IPS-15b (cell line): ENCODE measurements at regions not wholly inside any gene's neighbourhood (a gene's known extent, or its start where the extent isn't known, plus 50 kb on each side); places are given as distances from the start of the nearest gene placed in this dataset.

ENCODE experiments used
- H3K27me3 ChIP-seq: one replicate; pipeline ENCODE4 v1.6.1; 2013; ENCODE audit warnings: low read length; ENCODE audit not compliant: control insufficient read depth, insufficient read depth
- H3K36me3 ChIP-seq: one replicate; pipeline ENCODE4 v1.6.1; 2013; ENCODE audit warnings: low read length; ENCODE audit not compliant: control insufficient read depth, insufficient read depth
- H3K4me1 ChIP-seq: one replicate; pipeline ENCODE4 v1.6.1; 2013; ENCODE audit warnings: mild to moderate bottlenecking, low read length; ENCODE audit not compliant: control insufficient read depth, insufficient read depth
- H3K4me3 ChIP-seq: one replicate; pipeline ENCODE4 v1.5.1; 2013; ENCODE audit warnings: low read depth, low read length
- H3K9ac ChIP-seq: one replicate; pipeline ENCODE4 v1.6.1; 2013; ENCODE audit warnings: low read depth, mild to moderate bottlenecking, low read length
- H3K9me3 ChIP-seq: one replicate; pipeline ENCODE4 v1.6.1; 2013; ENCODE audit warnings: mild to moderate bottlenecking, low read length; ENCODE audit not compliant: control insufficient read depth, insufficient read depth

- H3K27me3 ChIP-seq: no peaks in the 10 kb centered on the region
- H3K36me3 ChIP-seq: no peaks in the 10 kb centered on the region
- H3K9ac ChIP-seq: no peak overlapping the region
- no peaks in the 10 kb centered on the region for H3K4me1 ChIP-seq
- H3K4me3 ChIP-seq: no peak overlapping the region
- H3K9me3 ChIP-seq: no peaks in the 10 kb centered on the region
Observed at GRCh38 chr20:6651561-6651960, 115.9 kb upstream of the BMP2 start.

DNA sequence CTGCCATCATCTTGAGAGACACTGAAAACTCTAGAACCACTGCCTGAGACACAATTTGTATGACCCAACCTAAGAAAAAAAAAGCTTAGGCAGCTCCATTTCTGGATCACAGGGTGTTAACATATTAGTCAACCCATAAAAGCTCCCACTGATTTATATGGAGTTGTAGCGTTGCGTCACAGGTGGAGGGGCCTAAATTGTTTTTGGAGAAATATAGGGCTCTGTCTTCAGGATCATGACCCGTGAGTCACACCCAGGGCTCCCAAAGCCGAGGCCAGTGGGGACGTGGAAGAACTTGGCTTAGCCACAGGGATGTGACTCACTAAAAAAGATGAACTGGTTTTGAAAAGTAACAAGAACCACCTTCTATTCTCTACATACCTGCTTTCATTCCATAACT is 116.5 kb upstream of the BMP2 start:
- Histone ChIP-seq H3K9me3 (no peaks in the 10 kb centered on the region), H3K4me1 (no peaks in the 10 kb centered on the region), H3K36me3 (no peaks in the 10 kb centered on the region), H3K9ac (no peak overlapping the region), H3K4me3 (no peak overlapping the region), H3K27me3 (no peaks in the 10 kb centered on the region)

DNA sequence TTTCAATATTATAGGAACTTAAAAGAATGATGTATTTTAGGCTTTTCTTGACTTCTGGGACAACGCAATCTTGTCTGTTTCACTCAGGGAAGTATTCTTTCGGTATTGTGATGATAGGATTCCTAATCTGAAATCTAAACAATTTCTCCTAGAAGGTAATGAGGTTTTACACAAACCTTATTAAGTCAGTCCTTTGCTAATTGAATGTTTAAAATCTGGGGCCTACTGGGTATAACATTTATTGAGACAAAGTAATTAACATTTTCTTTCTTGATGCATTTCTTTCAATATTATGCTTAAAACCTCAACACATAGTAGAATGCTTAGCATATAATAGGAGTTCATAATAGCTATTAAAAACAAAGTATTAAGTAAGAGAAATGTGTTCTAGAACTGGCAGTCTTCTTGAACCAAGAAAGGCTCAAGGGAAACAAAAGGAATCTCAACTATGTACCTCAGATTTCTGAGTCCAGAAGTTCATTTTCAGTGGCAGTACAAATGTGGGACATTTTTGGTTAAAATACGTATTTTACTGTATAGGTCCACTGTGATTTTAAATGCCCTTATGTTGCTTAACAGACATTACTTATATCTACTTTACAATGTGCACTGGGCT is 121.4 kb upstream of the BMP2 start:
- Histone ChIP-seq H3K36me3 (no peaks in the 10 kb centered on the region), H3K9me3 (peaks cover 2% of the 10 kb centered on the region), H3K4me1 (no peaks in the 10 kb centered on the region), H3K27me3 (no peaks in the 10 kb centered on the region), H3K9ac (no peak overlapping the region), H3K4me3 (no peak overlapping the region)

GRCh38 chr20:6644813-6645628 is 122.5 kb upstream of the BMP2 start:
- Histone ChIP-seq H3K4me1 (no peaks in the 10 kb centered on the region), H3K9me3 (peaks cover 2% of the 10 kb centered on the region), H3K9ac (no peak overlapping the region), H3K4me3 (no peak overlapping the region), H3K27me3 (no peaks in the 10 kb centered on the region), H3K36me3 (no peaks in the 10 kb centered on the region)

- no peaks in the 10 kb centered on the region for H3K36me3 ChIP-seq
- H3K4me1 ChIP-seq: peaks cover 5% of the 10 kb centered on the region
- H3K9me3 ChIP-seq: peaks cover 2% of the 10 kb centered on the region
- H3K27me3 ChIP-seq: no peaks in the 10 kb centered on the region
- H3K9ac ChIP-seq: no peak overlapping the region
- H3K4me3 ChIP-seq: no peak overlapping the region
Observed at GRCh38 chr20:6641012-6641411, 126.5 kb upstream of the BMP2 start.

DNA sequence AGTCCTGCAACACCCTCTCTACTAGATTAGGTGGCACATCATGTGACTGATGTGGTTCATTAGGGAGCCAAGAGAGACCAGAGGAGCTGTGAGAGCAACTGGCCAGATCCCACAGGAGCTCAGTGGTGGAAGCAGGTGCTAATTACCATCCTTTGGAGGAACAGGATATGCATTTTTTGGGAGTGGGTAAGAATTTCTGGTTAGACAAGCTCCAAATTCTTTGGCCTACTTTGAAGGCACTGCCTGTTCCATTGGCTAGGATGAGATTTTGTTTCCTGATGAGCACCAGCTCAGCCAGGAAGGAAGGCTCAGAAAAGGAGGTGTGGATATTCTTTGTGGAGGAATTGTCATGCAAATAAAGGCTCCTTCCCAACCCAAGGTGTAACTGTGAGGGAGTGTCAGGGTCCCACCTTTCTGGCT is 130.3 kb upstream of the BMP2 start:
- Histone ChIP-seq H3K36me3 (no peaks in the 10 kb centered on the region), H3K4me3 (no peak overlapping the region), H3K4me1 (peaks cover 5% of the 10 kb centered on the region), H3K27me3 (no peaks in the 10 kb centered on the region), H3K9ac (no peak overlapping the region), H3K9me3 (no peaks in the 10 kb centered on the region)

DNA sequence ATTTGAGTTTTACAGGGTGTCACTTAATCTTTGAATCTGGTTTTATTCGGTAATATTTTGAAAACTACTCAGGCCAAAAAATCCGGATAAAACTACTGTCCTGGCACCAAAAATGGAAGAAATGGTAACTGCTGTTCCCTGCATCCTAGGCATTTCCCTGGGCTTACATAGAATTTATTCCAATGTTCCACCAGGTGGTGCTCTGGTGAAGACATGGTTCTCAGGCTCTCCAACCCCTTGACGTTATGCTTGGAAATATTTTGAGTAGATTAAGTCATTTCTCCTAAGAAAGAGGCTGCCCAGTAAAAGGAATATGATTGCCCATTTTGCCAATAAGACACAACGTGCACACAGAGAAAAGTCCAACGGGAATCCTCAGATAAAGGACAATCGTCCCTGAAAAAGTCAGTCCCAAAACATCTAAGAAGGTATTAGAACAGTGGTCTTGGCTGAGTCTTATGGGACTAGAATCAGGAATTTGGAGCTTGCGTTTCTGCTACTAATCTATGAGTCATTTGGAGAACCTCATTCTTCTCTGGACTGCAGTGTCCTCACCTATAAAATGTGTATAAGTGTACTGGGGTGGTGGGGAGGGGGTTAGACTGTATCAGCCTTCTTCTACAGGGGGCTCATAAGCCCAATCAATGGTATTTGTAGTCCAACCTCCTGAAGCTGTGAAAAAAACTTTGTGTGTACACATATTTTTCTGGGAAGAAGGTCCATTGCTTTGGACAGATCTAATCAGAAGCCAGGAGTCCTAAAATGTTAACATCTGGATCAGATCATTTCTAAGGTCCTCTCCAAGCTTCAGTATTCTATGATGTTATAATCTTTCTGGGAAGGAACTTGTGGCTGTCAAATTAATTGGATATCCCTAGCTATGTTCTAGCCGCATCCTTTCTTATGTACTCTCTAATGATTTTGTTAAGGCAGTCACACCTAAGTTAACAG is 131.0 kb upstream of the BMP2 start:
- Histone ChIP-seq H3K4me3 (no peak overlapping the region), H3K27me3 (no peaks in the 10 kb centered on the region), H3K4me1 (peaks cover 5% of the 10 kb centered on the region), H3K9ac (no peak overlapping the region), H3K9me3 (no peaks in the 10 kb centered on the region), H3K36me3 (no peaks in the 10 kb centered on the region)

DNA sequence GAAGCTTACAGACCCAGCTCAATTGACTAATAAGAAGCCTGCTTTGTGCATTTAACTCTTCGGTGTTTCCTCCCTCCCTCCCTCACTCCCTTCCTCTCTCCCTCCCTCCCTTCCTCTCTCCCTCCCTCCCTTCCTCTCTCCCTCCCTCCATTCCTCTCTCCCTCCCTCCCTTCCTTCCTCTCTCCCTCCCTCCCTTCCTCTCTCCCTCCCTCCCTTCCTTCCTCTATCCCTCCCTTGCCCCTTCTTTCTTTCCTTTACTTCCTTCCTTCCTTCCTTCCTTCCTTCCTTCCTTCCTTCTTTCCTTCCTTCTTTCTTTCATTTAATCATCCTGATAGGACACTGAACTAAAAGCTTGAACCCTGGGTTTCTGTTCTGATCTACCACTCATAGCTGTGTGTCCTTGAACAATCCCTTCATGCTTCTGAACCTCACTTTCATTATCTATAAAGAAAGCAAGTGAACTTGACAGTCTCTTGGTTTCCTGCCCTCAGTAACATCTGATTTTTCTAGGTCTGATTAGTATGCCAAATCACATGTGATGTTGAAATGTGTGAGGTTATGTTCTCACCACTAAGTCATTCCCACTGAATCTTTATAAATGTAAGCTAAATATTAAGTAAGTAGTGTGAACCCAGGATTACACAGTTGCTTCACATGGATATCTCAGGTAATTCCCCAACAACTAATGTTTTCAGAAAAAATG is 132.3 kb upstream of the BMP2 start:
- no peaks in the 10 kb centered on the region for H3K36me3 ChIP-seq
- H3K4me3 ChIP-seq: no peak overlapping the region
- no peaks in the 10 kb centered on the region for H3K9me3 ChIP-seq
- peaks cover 5% of the 10 kb centered on the region for H3K4me1 ChIP-seq
- H3K27me3 ChIP-seq: no peaks in the 10 kb centered on the region
- no peak overlapping the region for H3K9ac ChIP-seq

- Histone ChIP-seq H3K27me3 (no peaks in the 10 kb centered on the region), H3K4me1 (peaks cover 5% of the 10 kb centered on the region), H3K4me3 (no peak overlapping the region), H3K9ac (no peak overlapping the region), H3K36me3 (no peaks in the 10 kb centered on the region), H3K9me3 (no peaks in the 10 kb centered on the region)
Observed at GRCh38 chr20:6632187-6632586, 135.3 kb upstream of the BMP2 start.

GRCh38 chr20:6630514-6630913 is 137.0 kb upstream of the BMP2 start:
- Histone ChIP-seq H3K4me1 (no peaks in the 10 kb centered on the region), H3K27me3 (no peaks in the 10 kb centered on the region), H3K9ac (no peak overlapping the region), H3K4me3 (no peak overlapping the region), H3K36me3 (no peaks in the 10 kb centered on the region), H3K9me3 (no peaks in the 10 kb centered on the region)

DNA sequence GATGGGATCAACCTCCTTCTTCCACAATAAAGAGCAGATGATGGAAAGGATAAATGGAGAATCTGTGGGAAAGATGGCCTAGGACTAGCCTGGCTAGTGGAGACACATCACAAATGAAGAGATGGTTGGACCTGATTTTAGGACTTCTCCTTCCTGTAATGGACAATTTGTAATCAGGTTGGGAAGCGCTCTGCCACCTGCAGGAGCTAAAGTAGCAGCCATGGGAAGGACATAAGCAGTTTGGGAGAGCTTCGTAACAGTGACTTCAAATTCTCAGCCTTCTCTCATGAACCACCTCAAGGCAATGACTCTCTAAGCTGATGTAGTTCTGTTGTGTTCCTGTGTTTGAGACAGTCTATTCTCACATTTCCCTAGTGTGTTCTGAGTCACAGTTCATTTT is 137.9 kb upstream of the BMP2 start:
- H3K9me3 ChIP-seq: no peaks in the 10 kb centered on the region
- H3K4me3 ChIP-seq: no peak overlapping the region
- no peaks in the 10 kb centered on the region for H3K4me1 ChIP-seq
- no peaks in the 10 kb centered on the region for H3K27me3 ChIP-seq
- H3K9ac ChIP-seq: no peak overlapping the region
- H3K36me3 ChIP-seq: no peaks in the 10 kb centered on the region
